ENCODE measurements at regions not wholly inside any gene's neighbourhood (a gene's known extent, or its start where the extent isn't known, plus 50 kb on each side); places are given as distances from the start of the nearest gene placed in this dataset.
"Not testable (repeated sequence)": the region's sequence is repeated elsewhere in the genome, so short reads cannot be mapped to it uniquely, and the experiment has no call there.

- not testable (repeated sequence) for H3K36me3 ChIP-seq (ENCODE audit: insufficient read depth, low read length); H3K4me1 ChIP-seq (ENCODE audit: control insufficient read depth, insufficient read depth, low read length, unreplicated experiment); H3K4me3 ChIP-seq (ENCODE audit: low read depth, low read length); H2AFZ ChIP-seq (ENCODE audit: low read length, unreplicated experiment); H3K27ac ChIP-seq (ENCODE audit: low read depth, low read length); H3K27me3 ChIP-seq (ENCODE audit: insufficient read depth, low read length)
- H3K79me2 ChIP-seq (ENCODE audit: control insufficient read depth, insufficient read depth, low read length, unreplicated experiment), result peaks cover 11% of the 10 kb centered on the region
These were observed 299.4 kb downstream of the BCL2L11 start for GRCh38 chr2:111420074-111420473.

GRCh38 chr2:111420835-111421234, 300.1 kb downstream of the BCL2L11 start:
- not testable (repeated sequence) for H2AFZ ChIP-seq (ENCODE audit: low read length, unreplicated experiment); H3K27ac ChIP-seq (ENCODE audit: low read depth, low read length); H3K4me1 ChIP-seq (ENCODE audit: control insufficient read depth, insufficient read depth, low read length, unreplicated experiment); H3K36me3 ChIP-seq (ENCODE audit: insufficient read depth, low read length); H3K27me3 ChIP-seq (ENCODE audit: insufficient read depth, low read length); H3K4me3 ChIP-seq (ENCODE audit: low read depth, low read length)
- H3K79me2 ChIP-seq (ENCODE audit: control insufficient read depth, insufficient read depth, low read length, unreplicated experiment), result peaks cover 11% of the 10 kb centered on the region

GRCh38 chr2:111421949-111422348, 301.2 kb downstream of the BCL2L11 start:
- not testable (repeated sequence) for H3K27me3 ChIP-seq (ENCODE audit: insufficient read depth, low read length); H3K4me1 ChIP-seq (ENCODE audit: control insufficient read depth, insufficient read depth, low read length, unreplicated experiment); H3K79me2 ChIP-seq (ENCODE audit: control insufficient read depth, insufficient read depth, low read length, unreplicated experiment); H2AFZ ChIP-seq (ENCODE audit: low read length, unreplicated experiment); H3K27ac ChIP-seq (ENCODE audit: low read depth, low read length); H3K4me3 ChIP-seq (ENCODE audit: low read depth, low read length); H3K36me3 ChIP-seq (ENCODE audit: insufficient read depth, low read length)

GRCh38 chr2:111422562-111422961, 301.8 kb downstream of the BCL2L11 start:
- not testable (repeated sequence) for H3K27ac ChIP-seq (ENCODE audit: low read depth, low read length); H3K27me3 ChIP-seq (ENCODE audit: insufficient read depth, low read length); H3K4me3 ChIP-seq (ENCODE audit: low read depth, low read length); H2AFZ ChIP-seq (ENCODE audit: low read length, unreplicated experiment); H3K79me2 ChIP-seq (ENCODE audit: control insufficient read depth, insufficient read depth, low read length, unreplicated experiment); H3K36me3 ChIP-seq (ENCODE audit: insufficient read depth, low read length); H3K4me1 ChIP-seq (ENCODE audit: control insufficient read depth, insufficient read depth, low read length, unreplicated experiment)

- not testable (repeated sequence) for H3K4me3 ChIP-seq (ENCODE audit: low read depth, low read length); H3K79me2 ChIP-seq (ENCODE audit: control insufficient read depth, insufficient read depth, low read length, unreplicated experiment); H3K27ac ChIP-seq (ENCODE audit: low read depth, low read length)
These were observed 302.5 kb downstream of the BCL2L11 start for GRCh38 chr2:111423184-111423583.

GRCh38 chr2:111424176-111424575, 303.5 kb downstream of the BCL2L11 start:
- not testable (repeated sequence) for H3K36me3 ChIP-seq (ENCODE audit: insufficient read depth, low read length); H2AFZ ChIP-seq (ENCODE audit: low read length, unreplicated experiment); H3K27ac ChIP-seq (ENCODE audit: low read depth, low read length); H3K4me3 ChIP-seq (ENCODE audit: low read depth, low read length); H3K27me3 ChIP-seq (ENCODE audit: insufficient read depth, low read length); H3K4me1 ChIP-seq (ENCODE audit: control insufficient read depth, insufficient read depth, low read length, unreplicated experiment); H3K79me2 ChIP-seq (ENCODE audit: control insufficient read depth, insufficient read depth, low read length, unreplicated experiment)

More at GRCh38 chr2:111423184-111423583, 302.5 kb downstream of the BCL2L11 start:
- H3K36me3 ChIP-seq (ENCODE audit: insufficient read depth, low read length); H3K27me3 ChIP-seq (ENCODE audit: insufficient read depth, low read length); H3K4me1 ChIP-seq (ENCODE audit: control insufficient read depth, insufficient read depth, low read length, unreplicated experiment); H2AFZ ChIP-seq (ENCODE audit: low read length, unreplicated experiment): not testable (repeated sequence)

- not testable (repeated sequence) for H3K27ac ChIP-seq (ENCODE audit: low read depth, low read length); H3K27me3 ChIP-seq (ENCODE audit: insufficient read depth, low read length); H3K4me3 ChIP-seq (ENCODE audit: low read depth, low read length); H3K4me1 ChIP-seq (ENCODE audit: control insufficient read depth, insufficient read depth, low read length, unreplicated experiment); H2AFZ ChIP-seq (ENCODE audit: low read length, unreplicated experiment); H3K36me3 ChIP-seq (ENCODE audit: insufficient read depth, low read length); H3K79me2 ChIP-seq (ENCODE audit: control insufficient read depth, insufficient read depth, low read length, unreplicated experiment)
These were observed 304.2 kb downstream of the BCL2L11 start for GRCh38 chr2:111424851-111425309.

GRCh38 chr2:111425789-111426201, 305.1 kb downstream of the BCL2L11 start:
- H3K36me3 ChIP-seq (ENCODE audit: insufficient read depth, low read length); H3K27me3 ChIP-seq (ENCODE audit: insufficient read depth, low read length); H3K4me1 ChIP-seq (ENCODE audit: control insufficient read depth, insufficient read depth, low read length, unreplicated experiment); H3K4me3 ChIP-seq (ENCODE audit: low read depth, low read length); H3K27ac ChIP-seq (ENCODE audit: low read depth, low read length); H3K79me2 ChIP-seq (ENCODE audit: control insufficient read depth, insufficient read depth, low read length, unreplicated experiment); H2AFZ ChIP-seq (ENCODE audit: low read length, unreplicated experiment): not testable (repeated sequence)

GRCh38 chr2:111427346-111427745, 306.6 kb downstream of the BCL2L11 start:
- not testable (repeated sequence) for H3K36me3 ChIP-seq (ENCODE audit: insufficient read depth, low read length); H2AFZ ChIP-seq (ENCODE audit: low read length, unreplicated experiment); H3K4me3 ChIP-seq (ENCODE audit: low read depth, low read length); H3K27me3 ChIP-seq (ENCODE audit: insufficient read depth, low read length); H3K27ac ChIP-seq (ENCODE audit: low read depth, low read length); H3K4me1 ChIP-seq (ENCODE audit: control insufficient read depth, insufficient read depth, low read length, unreplicated experiment)
- peaks cover 13% of the 10 kb centered on the region for H3K79me2 ChIP-seq (ENCODE audit: control insufficient read depth, insufficient read depth, low read length, unreplicated experiment)

- H2AFZ ChIP-seq (ENCODE audit: low read length, unreplicated experiment); H3K27me3 ChIP-seq (ENCODE audit: insufficient read depth, low read length); H3K4me3 ChIP-seq (ENCODE audit: low read depth, low read length); H3K27ac ChIP-seq (ENCODE audit: low read depth, low read length); H3K4me1 ChIP-seq (ENCODE audit: control insufficient read depth, insufficient read depth, low read length, unreplicated experiment); H3K36me3 ChIP-seq (ENCODE audit: insufficient read depth, low read length): not testable (repeated sequence)
- H3K79me2 ChIP-seq (ENCODE audit: control insufficient read depth, insufficient read depth, low read length, unreplicated experiment), result peaks cover 20% of the 10 kb centered on the region
These were observed 308.2 kb downstream of the BCL2L11 start for GRCh38 chr2:111428915-111429314.

- H3K27me3 ChIP-seq (ENCODE audit: insufficient read depth, low read length); H3K27ac ChIP-seq (ENCODE audit: low read depth, low read length); H3K4me3 ChIP-seq (ENCODE audit: low read depth, low read length); H3K36me3 ChIP-seq (ENCODE audit: insufficient read depth, low read length); H2AFZ ChIP-seq (ENCODE audit: low read length, unreplicated experiment); H3K4me1 ChIP-seq (ENCODE audit: control insufficient read depth, insufficient read depth, low read length, unreplicated experiment): not testable (repeated sequence)
- peaks cover 25% of the 10 kb centered on the region for H3K79me2 ChIP-seq (ENCODE audit: control insufficient read depth, insufficient read depth, low read length, unreplicated experiment)
These were observed 308.6 kb downstream of the BCL2L11 start for GRCh38 chr2:111429353-111429752.
